ENCODE measurements at regions not wholly inside any gene's neighbourhood (a gene's known extent, or its start where the extent isn't known, plus 50 kb on each side); places are given as distances from the start of the nearest gene placed in this dataset.

DNA sequence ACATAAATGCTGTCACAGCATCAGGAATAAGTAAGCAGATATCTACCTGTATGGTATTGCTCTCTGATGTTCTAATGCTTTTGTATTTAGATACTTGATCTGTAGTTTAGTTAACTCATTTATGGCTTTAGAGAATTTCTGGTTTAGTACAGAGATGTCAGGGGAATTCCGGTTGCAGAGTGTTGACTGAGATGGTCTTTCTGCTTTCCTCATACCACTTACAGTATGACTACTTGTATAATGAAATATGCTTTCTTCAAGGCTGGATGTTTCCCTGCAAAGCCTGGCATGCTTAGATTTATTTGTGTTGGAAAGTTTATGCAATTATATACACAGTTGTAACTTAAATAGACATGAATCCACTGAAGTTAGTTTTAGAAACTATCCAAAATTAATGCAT is 278.4 kb downstream of the CDH26 start:
- no peaks in the 10 kb centered on the region for H3K9me3 ChIP-seq
- intact Hi-C loops (cut with DNase I) = no loop called here
- no peaks in the 10 kb centered on the region for H3K27me3 ChIP-seq
- DNase-seq (ENCODE audit: low spot score in 2 of 2) = no peak
- H3K4me1 ChIP-seq = no peaks in the 10 kb centered on the region
- H3K27ac ChIP-seq = no peak overlapping the region
- TF ChIP-seq, protein P1, sequence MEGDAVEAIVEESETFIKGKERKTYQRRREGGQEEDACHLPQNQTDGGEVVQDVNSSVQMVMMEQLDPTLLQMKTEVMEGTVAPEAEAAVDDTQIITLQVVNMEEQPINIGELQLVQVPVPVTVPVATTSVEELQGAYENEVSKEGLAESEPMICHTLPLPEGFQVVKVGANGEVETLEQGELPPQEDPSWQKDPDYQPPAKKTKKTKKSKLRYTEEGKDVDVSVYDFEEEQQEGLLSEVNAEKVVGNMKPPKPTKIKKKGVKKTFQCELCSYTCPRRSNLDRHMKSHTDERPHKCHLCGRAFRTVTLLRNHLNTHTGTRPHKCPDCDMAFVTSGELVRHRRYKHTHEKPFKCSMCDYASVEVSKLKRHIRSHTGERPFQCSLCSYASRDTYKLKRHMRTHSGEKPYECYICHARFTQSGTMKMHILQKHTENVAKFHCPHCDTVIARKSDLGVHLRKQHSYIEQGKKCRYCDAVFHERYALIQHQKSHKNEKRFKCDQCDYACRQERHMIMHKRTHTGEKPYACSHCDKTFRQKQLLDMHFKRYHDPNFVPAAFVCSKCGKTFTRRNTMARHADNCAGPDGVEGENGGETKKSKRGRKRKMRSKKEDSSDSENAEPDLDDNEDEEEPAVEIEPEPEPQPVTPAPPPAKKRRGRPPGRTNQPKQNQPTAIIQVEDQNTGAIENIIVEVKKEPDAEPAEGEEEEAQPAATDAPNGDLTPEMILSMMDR (IDR thresholded peaks at IDR 0.05) = no peak
- H3K4me3 ChIP-seq = no peak overlapping the region
- no peaks in the 10 kb centered on the region for H3K36me3 ChIP-seq

DNA sequence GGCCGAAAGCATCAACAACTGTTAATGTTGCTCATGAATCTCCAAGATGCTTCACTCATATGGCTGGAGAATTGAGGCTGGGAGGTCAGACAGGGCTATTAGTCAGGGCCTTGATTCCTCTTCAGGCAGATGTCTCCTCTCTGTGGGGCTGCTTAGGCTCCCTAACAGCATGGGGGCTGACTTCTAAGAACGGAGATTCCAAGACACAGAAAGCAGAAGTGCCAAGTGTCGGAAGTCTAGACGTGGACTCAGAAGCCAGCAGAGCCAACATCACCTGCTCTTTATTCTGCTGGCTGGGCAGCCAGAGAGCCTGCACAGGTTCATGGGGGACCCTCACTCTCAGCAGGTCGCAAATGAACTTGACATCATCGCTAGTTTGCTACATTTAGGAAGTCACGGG is 279.8 kb downstream of the CDH26 start:
- intact Hi-C loops (cut with DNase I) = no loop called here
- Histone ChIP-seq H3K27me3 (no peaks in the 10 kb centered on the region), H3K4me1 (no peaks in the 10 kb centered on the region), H3K9me3 (no peaks in the 10 kb centered on the region), H3K4me3 (no peak overlapping the region), H3K36me3 (no peaks in the 10 kb centered on the region), H3K27ac (no peak overlapping the region)
- DNase-seq (ENCODE audit: low spot score in 2 of 2) = no peak
- TF ChIP-seq, protein P1 (IDR thresholded peaks at IDR 0.05) = no peak

DNA sequence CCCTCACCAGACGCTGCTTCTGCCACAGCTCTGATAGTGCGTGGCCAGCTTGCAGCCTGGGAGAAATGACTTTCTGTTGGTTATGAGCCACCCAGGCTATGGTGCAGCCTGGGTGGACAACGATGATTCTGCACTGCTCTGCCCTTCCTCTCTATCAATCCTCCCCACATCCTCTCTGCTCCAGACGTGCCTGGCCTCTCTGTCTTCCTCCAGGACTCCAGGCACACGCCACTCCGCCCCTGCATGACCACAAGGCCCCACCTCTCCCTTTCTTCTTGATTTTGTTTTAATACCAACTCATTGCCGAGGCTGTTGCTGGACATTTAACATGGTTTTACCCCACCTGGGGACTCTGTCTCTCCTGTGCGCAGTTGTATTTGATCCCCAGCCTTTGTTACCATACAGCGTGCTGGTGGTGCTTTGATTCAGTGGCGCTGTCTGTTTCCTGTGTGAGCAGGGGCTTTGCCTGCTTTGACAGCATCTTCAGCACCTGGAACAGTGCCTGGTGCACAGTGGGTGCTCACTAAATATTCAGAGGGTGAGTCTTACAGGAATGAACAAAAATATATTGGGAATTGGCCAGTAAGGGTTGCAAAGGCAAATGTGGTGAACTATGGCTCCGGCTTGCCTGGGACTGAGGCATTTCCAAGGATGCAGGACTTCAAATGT is 280.9 kb downstream of the CDH26 start:
- intact Hi-C loops (cut with DNase I) = no loop called here
- Histone ChIP-seq H3K9me3 (no peaks in the 10 kb centered on the region), H3K27me3 (no peaks in the 10 kb centered on the region), H3K36me3 (no peaks in the 10 kb centered on the region), H3K27ac (no peak overlapping the region), H3K4me1 (no peaks in the 10 kb centered on the region), H3K4me3 (no peak overlapping the region)
- TF ChIP-seq, protein P1 (IDR thresholded peaks at IDR 0.05) = no peak
- no peak for DNase-seq (ENCODE audit: low spot score in 2 of 2)

- no peaks in the 10 kb centered on the region for H3K9me3 ChIP-seq
Measured at GRCh38 chr20:60239956-60240355, 281.7 kb downstream of the CDH26 start.

GRCh38 chr20:60240415-60240814 is 282.2 kb downstream of the CDH26 start:
- TF ChIP-seq, protein P1 (IDR thresholded peaks at IDR 0.05) = no peak
- no peak overlapping the region for H3K27ac ChIP-seq
- intact Hi-C loops (cut with DNase I) = no loop called here
- no peaks in the 10 kb centered on the region for H3K36me3 ChIP-seq
- no peak overlapping the region for H3K4me3 ChIP-seq
- no peaks in the 10 kb centered on the region for H3K4me1 ChIP-seq
- H3K9me3 ChIP-seq = no peaks in the 10 kb centered on the region
- no peaks in the 10 kb centered on the region for H3K27me3 ChIP-seq
- DNase-seq (ENCODE audit: low spot score in 2 of 2) = no peak

More at GRCh38 chr20:60239956-60240355, 281.7 kb downstream of the CDH26 start:
- Histone ChIP-seq H3K36me3 (no peaks in the 10 kb centered on the region), H3K27ac (no peak overlapping the region), H3K27me3 (no peaks in the 10 kb centered on the region), H3K4me3 (no peak overlapping the region), H3K4me1 (no peaks in the 10 kb centered on the region)
- intact Hi-C loops (cut with DNase I) = no loop called here
- TF ChIP-seq, protein P1 (IDR thresholded peaks at IDR 0.05) = no peak
- no peak for DNase-seq (ENCODE audit: low spot score in 2 of 2)

DNA sequence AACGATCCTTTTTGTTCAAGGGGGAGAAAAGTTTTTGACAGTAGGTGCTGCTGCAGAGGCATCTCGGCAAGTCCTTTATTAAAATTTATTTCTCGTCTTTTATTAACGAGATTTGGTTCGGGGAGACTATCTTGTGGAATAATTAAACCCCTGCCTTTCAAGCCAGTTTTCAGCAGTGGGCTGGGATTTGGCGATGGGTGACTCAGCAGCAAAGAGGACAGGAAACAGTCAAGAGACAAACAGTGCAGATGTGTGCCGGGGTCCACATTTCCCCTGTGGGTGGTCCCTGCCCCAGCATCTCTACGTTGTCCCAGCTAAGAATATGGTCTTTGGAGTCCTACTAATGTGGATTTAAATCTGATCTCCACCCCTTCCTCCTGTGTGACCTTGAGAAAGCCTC is 282.8 kb downstream of the CDH26 start:
- intact Hi-C loops (cut with DNase I) = no loop called here
- no peak for DNase-seq (ENCODE audit: low spot score in 2 of 2)

More for the DNA sequence above, 282.8 kb downstream of the CDH26 start:
- no peaks in the 10 kb centered on the region for H3K9me3 ChIP-seq
- no peaks in the 10 kb centered on the region for H3K27me3 ChIP-seq
- H3K4me1 ChIP-seq = no peaks in the 10 kb centered on the region
- no peak overlapping the region for H3K4me3 ChIP-seq
- H3K36me3 ChIP-seq = no peaks in the 10 kb centered on the region
- no peak overlapping the region for H3K27ac ChIP-seq
- TF ChIP-seq, protein P1 (IDR thresholded peaks at IDR 0.05) = no peak

Measured in ascending aorta (tissue), 2 donors.